ENCODE measurements at regions not wholly inside any gene's neighbourhood (a gene's known extent, or its start where the extent isn't known, plus 50 kb on each side); places are given as distances from the start of the nearest gene placed in this dataset.
A peak's percentile ranks its signal among the peaks of the same experiment; 100 is the strongest.
"Not testable (repeated sequence)": the region's sequence is repeated elsewhere in the genome, so short reads cannot be mapped to it uniquely, and the experiment has no call there.

DNA sequence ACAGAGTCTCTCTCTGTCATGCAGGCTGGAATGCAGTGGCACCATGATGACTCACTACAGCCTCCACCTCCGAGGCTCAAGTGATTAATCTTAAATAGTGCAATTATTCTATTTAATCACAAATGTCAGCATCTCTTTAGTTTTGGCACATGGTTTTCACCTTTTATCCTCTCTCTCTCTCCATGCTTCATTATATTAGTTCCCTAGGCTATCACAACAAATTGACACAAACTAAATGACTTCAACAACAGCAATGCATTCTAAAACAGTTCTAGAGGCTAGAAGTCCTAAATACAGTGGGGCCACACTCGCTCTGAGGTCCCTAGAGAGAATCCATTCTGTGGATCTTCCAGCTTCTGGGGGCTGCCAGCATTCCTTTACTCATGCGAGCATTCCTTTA, 178.2 kb upstream of the ZNG1F start:
- not testable (repeated sequence) for DNase-seq (ENCODE audit: low read depth, low spot score)

DNA sequence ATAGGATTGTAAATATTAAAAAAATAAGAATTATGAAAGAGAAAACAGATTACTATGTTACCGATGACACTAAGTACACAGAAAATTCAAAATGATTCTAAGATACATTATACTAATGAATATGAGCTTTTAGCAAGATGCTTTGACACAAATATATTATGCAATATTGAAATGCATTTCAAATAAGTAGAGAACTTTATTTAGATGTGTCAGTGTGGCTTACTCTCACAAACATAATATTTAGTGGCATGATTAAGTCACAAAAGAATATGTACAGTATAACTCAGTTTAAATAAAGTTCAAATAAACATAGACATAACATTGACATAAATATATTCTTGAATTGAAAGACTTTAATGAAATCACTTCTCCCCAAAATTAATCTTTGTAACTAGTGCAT, 172.7 kb upstream of the ZNG1F start:
- DNase-seq (ENCODE audit: low read depth, low spot score), result not testable (repeated sequence)

DNA sequence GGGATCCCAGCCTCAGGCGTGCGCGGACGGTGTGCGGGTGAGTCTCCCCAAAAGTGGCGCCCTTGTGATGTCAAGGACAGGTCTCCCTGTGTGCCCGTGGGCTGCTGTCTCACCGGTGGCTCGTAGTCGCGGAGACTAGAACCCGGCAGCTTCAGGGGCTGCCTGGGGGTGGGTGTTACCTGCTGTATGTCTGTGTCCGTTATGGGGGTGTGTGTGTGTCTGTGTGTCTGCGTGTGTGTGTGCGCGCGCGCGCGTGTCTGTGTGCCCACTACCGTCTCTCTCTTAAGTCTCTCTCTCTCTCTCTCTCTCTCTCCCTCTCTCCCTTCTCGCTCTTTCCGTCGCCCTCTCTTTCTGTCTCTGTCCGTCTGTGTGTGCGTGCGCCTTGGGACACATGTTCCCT, 170.0 kb upstream of the ZNG1F start:
- DNase-seq (ENCODE audit: low read depth, low spot score), result not testable (repeated sequence)

DNA sequence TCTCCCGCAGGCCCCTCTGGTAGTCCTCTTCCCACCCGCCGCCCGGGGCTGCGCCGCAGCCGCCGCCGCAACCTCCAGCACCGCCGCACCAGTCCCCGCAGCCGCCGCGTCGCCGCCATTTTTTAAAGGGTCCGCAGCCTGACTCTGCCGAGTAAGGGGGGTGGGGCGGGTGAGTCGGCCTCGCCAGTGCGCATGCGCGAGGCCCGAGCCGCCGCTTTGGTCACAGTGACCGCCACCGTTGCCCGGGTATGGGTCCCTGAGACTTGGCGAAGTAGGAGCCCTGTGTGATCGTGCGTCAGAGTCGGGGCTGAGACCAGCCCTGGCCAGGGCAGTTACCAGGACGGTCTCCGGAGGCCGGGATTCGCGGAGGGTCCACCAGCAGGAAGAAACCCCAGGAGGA, 169.6 kb upstream of the ZNG1F start:
- not testable (repeated sequence) for DNase-seq (ENCODE audit: low read depth, low spot score)

DNA sequence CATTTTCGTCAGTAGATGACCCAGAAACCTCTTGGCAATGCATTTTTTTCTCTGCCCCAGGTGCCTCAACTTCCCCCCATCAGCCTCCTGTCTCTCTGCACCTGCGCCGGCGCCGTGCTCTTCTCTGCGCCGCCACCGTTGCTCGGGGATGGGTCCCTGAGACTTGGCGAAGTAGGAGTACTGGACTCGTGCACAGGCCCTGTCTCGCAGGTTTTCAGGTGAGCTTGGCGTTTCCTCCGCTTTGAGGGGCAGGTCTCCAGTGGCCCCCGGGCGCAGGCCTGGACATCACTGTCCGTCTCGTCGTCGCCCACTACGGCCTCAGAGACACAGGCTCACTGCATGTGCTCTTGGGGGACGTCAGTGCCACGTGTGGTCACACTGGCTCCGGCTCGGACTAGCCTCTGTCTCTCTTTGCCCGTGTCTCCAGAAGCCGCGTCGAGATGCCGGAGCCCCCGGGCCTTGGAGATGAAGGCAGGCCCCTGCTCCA, 168.8 kb upstream of the ZNG1F start:
- not testable (repeated sequence) for DNase-seq (ENCODE audit: low read depth, low spot score)

DNA sequence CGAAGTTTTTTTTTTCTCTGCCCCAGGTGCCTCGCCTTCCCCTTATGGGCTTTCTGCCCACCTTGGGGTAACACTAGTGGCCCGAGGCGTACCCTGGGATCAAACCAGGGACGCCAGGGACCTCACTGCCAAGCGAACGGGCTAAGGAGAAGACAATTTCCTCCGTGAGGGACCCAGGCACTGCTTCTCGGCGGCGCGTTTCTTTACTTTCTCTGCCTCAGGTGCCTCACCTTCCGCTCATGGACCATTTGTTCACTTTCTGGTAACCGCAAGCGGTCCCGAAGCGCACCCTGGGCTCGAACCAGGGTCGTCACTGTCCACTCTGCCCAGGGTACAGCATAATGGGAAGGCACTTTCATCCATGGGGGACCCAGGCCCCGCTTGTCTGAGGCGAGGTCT, 168.2 kb upstream of the ZNG1F start:
- DNase-seq (ENCODE audit: low read depth, low spot score), result not testable (repeated sequence)

DNA sequence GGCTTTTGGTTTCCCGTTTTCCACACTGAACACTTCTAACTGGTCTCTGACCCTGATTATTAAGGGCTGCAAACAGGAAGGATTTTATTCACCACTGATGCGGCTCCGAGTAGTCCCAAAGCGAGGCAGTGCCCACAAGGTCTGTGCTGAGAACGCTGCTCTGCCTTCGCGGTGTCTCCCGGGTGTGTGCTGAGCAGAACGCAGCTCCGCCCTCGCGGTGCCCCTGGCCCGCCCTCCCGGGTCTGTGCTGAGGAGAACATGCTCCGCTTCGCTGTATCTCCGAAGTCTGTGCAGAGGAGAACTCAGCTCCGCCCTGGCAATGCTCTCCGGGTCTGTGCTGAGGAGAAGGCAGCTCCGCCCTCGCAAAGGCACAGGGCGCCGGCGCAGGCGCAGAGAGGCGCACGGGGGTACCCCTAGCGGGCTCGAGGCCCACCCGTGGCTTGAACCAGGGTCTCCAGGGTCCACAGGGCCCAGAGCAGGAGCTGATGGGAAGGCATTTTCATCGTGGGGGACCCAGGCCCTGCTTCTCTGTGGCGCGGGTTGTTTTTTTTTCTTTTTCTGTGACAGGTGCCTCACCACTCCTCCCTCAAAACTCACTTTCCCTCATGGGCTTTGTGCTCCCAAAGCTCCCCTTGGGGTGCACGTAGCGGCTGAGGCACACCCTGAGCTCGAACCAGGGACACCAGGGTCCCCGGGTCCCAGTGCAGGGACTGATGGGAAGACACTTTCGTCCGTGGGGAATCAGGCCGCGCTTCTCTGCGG, 167.7 kb upstream of the ZNG1F start:
- DNase-seq (ENCODE audit: low read depth, low spot score), result peak; percentile 40

DNA sequence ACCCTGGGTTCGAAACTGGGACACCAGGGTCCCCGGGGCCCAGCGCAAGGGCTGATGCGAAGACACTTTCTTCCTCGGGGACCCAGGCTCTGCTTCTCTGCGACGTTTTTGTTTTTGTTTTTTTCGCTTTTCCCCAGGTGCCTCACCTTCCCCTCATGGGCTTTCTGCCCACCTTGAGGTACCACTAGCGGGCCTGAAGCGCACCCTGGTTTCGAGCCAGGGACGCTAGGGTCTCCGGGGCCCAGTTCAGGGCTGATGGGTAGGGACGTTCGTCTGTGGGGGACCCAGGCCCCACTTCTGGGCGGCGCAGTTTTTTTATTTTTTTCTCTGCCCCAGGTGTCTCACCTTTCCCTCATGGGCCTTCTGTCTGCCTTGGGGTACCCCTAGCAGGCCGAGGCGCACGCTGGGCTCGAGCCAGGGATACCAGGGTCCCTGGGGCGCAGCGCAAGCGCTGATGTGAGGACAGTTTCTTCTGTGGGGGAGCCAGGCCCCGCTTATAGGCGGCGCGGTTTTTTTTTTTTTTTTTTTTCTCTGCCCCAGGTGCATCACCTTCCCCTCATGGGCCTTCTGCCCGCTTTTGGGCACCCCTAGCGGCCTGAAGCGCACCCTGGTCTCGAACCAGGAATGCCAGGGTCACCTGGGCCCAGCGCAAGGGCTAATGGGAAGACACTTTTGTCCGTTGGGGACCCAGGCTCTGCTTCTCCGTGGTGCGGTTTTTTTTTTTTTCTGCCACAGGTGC, 166.8 kb upstream of the ZNG1F start:
- DNase-seq (ENCODE audit: low read depth, low spot score), result not testable (repeated sequence)

DNA sequence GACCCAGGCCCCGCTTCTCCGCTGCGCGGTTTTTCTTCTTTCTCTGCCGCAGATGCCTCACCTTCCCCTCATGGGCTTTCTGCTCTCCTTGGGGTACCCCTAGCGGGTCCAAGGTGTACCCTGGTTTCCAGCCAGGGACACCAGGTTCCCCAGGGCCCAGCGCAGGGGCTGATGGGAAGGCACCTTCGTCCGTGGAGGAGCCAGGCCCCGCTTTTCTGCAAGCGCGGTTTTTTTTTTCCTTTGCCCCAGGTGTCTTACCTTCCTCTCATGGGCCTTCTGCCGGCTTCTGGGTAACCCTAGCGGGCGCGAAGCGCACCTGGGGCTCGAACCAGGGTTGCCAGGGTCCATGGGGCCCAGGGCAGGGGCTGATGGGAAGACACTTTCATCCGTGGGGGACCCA, 165.9 kb upstream of the ZNG1F start:
- not testable (repeated sequence) for DNase-seq (ENCODE audit: low read depth, low spot score)

DNA sequence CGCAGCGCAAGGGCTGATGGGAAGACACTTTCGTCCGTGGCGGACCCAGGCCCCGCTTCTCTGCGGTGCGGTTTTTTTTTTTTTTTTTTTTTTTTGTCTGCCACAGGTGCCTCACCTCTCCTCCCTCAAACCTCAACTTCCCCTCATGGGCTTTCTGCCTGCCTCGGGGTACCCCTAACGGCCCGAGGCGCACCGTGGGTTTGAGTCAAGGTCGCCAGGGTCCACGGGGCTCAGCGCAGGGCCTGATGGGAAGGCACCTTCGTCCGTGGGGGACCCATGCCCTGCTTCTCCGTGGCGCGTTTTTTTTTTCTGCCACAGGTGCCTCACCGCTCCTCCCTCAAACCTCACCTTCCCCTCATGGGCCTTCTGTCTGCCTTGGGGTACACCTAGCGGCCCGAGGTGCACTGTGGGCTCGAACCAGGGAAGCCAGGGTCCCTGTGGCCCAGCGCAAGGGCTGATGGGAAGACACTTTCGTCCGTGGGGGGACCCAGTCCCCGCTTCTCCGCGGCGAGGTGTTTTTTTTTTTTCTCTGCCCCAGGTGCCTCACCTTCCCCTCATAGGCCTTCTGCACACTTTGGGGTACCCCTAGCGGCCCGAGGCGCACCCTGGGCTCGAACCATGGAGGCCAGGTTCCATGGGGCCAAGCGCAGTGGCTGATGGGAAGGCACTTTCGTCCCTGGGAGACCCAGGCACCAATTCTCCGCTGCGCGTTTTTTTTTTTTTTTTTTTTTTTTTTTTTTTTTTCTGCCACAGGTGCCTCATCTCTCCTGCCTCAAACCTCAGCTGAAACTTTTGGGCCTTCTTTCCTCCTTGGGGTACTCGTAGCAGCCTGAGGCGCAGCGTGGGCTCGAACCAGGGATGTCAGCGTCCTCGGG, 165.2 kb upstream of the ZNG1F start:
- not testable (repeated sequence) for DNase-seq (ENCODE audit: low read depth, low spot score)

DNA sequence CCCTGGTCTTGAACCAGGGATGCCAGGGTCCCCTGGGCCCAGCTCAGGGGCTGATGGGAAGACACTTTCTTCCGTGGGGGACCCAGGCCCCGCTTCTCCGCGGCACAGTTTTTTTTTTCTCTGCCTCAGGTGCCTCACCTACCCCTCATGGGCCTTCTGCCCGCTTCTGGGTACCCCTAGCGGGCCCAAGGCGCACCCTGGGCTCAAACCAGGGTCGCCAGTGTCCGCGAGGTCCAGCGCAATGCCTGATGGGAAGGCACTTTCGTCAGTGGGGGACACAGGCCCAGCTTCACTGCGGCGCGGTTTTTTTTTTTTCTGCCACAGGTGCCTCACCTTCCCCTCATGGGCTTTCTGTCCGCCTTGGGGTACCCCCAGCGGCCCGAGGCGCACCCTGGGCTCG, 163.9 kb upstream of the ZNG1F start:
- DNase-seq (ENCODE audit: low read depth, low spot score), result not testable (repeated sequence)

DNA sequence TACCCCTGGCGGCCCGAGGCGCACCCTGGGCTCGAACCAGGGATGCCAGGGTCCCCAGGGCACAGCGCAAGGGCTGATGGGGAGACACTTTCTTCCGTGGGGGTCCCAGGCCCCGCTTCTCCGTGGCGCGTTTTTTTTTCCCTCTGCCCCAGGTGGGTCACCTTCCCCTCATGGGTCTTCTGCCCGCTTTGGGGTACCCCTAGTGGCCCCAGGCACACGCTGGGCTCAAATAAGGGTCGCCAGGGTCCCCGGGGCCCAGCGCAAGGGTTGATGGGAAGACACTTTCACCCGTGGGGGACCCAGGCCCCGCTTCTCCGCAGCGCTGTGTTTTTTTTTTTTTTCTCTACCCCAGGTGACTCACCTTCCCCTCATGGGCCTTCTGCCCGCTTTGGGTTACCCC, 163.3 kb upstream of the ZNG1F start:
- not testable (repeated sequence) for DNase-seq (ENCODE audit: low read depth, low spot score)

DNA sequence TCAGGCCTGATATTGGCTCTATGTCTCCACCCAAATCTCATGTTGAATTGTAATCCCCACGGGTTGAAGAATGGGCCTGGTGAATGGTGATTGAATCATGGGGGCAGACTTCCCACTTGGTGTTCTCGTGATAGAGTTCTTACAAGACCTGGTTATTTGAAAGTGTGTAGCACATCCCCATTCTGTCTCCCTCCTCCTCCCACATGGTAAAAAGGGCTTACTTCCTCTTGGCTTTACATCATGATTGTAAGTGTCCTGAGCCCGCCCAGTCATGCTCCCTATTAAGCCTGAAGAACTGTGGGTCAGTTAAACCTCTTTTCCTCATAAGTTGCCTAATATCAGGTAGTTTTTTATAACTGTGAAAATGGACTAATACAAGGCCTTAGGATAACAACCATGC, 158.8 kb upstream of the ZNG1F start:
- DNase-seq (ENCODE audit: low read depth, low spot score), result not testable (repeated sequence)

DNA sequence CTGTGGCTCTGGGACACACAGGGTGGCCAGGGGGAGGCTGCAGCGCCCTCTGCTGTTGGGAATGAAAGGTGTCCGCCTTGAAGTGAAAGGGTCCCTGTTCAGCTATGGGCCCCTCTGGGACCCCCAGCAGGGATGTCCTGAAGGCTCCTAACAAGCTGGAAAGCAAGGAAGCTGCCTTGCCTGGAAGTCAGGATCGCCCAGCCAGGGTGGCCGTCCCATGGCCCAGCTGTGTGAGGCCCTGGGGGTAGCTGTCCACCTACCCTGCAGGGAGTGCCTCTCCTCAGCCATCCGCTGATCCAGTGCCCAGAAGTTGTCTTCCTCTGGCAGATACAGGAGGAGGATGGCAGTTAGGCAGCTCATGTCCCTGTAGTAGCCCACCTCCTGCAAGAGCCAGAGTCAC, 143.4 kb upstream of the ZNG1F start:
- DNase-seq (ENCODE audit: low read depth, low spot score), result not testable (repeated sequence)

DNA sequence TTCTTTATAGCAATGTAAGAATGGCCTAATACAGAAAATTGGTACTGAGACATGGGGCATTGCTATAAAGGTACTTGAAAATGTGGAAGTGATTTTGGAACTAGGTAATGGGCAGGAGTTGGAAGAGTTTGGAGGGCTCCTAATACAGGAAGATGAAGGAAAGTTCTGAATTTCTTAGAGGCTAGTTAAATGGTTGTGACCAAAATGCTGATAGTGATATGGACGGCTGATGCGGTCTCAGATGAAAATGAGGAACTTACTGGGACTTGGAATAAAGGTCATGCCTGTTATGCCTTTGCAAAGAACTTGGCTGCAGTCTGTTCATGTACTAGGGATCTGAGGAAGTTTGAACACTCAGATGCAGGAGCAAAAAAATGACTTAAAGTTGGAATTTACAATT, 132.2 kb upstream of the ZNG1F start:
- DNase-seq (ENCODE audit: low read depth, low spot score), result not testable (repeated sequence)

DNA sequence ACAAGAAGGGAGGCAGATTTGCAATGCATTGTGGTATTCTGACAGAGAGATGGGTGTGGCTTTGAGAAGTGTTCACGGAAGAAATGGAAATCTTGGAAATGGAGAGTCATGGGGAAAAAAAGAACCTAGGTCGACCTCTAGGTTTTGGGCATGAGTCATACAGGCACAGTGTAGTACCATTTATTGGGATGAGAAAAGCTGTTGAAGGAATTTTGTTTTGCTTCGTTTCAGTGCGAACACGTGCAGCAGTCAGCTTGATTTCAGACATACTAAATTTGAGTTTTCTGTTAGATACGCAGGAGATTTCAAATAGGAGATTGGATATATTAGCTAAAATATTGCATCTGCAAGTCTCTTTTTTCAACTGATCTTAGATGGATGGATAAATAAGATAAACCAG, 119.8 kb upstream of the ZNG1F start:
- DNase-seq (ENCODE audit: low read depth, low spot score), result not testable (repeated sequence)

DNA sequence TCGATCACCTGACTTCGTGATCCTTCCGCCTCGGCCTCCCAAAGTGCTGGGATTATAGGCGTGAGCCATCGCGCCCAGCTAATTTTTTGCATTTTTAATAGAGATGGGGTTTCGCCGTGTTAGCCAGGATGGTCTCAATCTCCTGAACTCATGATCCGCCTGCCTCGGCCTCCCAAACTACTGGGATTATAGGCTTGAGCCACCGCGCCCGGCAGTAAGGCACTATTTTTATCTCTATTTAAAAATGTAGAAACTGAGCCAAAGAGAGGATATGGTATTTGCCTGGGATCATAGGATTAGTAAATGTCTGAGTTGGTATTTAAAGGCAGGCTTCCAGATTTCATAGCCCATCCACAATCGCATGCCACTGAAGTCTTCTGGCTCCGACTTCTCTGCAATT, 96.6 kb upstream of the ZNG1F start:
- DNase-seq (ENCODE audit: low read depth, low spot score), result not testable (repeated sequence)

DNA sequence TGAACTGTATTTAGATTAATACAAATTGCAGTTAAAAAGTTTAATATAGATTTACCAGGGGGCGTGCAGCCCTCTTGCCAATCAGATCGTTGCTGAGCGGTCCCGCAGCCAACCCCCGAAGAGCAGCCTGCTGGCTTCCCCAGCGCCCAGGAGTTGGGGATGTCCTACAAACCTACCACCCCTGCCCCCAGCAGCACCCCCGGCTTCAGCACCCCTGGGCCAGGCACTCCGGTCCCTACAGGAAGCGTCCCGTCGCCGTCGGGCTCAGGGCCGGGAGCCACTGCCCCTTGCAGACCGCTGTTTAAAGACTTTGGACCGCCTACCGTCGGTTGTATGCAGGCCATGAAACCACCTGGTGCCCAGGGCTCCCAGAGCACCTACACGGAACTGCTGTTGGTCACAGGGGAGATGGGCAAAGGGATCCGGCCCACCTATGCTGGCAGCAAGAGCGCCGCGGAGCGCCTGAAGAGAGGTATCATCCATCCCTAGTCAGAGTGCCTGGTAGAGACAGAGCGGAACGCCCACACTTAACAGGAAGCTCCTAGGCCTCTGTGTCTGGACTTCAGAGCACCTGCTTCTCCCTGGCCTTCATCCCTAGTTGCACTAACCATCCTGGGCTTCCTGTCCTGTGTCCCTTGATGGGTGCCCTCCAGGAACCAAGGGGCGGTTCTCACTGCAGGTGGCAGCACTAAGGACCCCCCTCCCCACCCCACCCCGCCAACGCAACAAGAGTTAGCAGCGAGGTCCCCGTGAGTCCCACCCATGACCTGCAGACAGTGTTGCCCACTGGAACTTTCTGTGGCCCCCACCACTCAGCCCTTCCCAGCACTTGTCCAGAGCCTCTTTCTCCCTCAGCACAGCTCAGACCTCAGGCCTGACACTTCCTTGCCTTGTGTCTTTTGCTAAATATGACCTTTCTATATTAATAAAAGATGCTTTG, 91.5 kb upstream of the ZNG1F start:
- DNase-seq (ENCODE audit: low read depth, low spot score), result not testable (repeated sequence)

DNA sequence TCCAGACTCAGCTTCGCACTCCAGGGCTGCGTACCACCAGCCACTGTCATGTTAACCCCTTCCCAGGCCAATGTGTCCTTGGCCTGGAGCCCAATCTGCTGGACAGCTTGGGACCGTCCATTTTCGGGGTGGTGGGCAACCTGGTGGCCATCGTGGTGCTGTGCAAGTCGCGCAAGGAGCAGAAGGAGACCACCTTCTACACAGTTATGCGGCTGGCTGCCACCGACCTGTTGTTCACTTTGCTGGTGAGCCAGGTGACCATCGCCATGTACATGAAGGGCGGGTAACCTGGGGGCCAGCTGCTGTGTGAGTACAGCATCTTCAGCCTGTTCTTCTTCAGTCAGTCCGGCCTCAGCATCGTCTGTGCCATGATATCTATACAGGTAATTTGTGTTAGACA, 90.3 kb upstream of the ZNG1F start:
- DNase-seq (ENCODE audit: low read depth, low spot score), result not testable (repeated sequence)

DNA sequence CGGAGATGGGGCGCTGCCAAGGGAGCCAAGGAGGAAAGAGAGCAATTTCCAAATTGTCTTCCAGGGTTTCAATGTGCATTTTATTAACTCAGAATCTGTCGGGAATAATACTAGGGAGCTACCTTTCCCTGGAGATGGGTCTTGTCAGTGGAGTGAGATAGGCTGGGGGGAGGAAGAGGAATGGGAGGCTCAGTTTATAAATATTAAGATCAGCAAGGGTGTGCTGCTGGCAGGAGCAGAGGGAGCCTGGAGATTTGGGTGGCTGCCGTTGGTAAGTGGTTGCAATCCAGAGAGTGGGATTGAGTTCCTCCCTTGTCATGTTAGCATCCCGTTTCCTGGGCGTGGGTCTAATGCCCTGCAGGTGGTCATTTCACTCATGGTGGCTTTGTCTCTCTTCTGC, 89.9 kb upstream of the ZNG1F start:
- DNase-seq (ENCODE audit: low read depth, low spot score), result not testable (repeated sequence)

All from brain pericyte (primary cell).